Trophoblast cell (in vitro differentiated cells and primary cell): ENCODE measurements at regions not wholly inside any gene's neighbourhood (a gene's known extent, or its start where the extent isn't known, plus 50 kb on each side); places are given as distances from the start of the nearest gene placed in this dataset.
A peak's percentile ranks its signal among the peaks of the same experiment; 100 is the strongest.

Experiments used
- DNase-seq, 2 donors: peaks; one replicate each; pipeline ENCODE4 v3.0.0-alpha.2; 2016
- H2AFZ ChIP-seq: 2 replicates; pipeline ENCODE4 v1.6.1; 2013; ENCODE audit warnings: low read length, moderate library complexity, mild to moderate bottlenecking; ENCODE audit not compliant: insufficient read depth, poor library complexity
- H2AK5ac ChIP-seq: 2 replicates; pipeline ENCODE4 v1.6.1; 2013; ENCODE audit warnings: mild to moderate bottlenecking, low read length
- H2BK120ac ChIP-seq: 2 replicates; pipeline ENCODE4 v1.6.1; 2013; ENCODE audit warnings: low read length, mild to moderate bottlenecking, moderate library complexity; ENCODE audit not compliant: insufficient read depth, poor library complexity
- H2BK12ac ChIP-seq: 2 replicates; pipeline ENCODE4 v1.6.1; 2013; ENCODE audit warnings: mild to moderate bottlenecking, low read length, moderate library complexity
- H2BK5ac ChIP-seq: 2 replicates; pipeline ENCODE4 v1.6.1; 2013; ENCODE audit warnings: low read length, low read depth, moderate library complexity, mild to moderate bottlenecking; ENCODE audit not compliant: poor library complexity
- H3K14ac ChIP-seq: 2 replicates; pipeline ENCODE4 v1.6.1; 2013; ENCODE audit warnings: mild to moderate bottlenecking, low read length
- H3K18ac ChIP-seq: 2 replicates; pipeline ENCODE4 v1.6.1; 2013; ENCODE audit warnings: mild to moderate bottlenecking, low read length
- H3K23ac ChIP-seq: 2 replicates; pipeline ENCODE4 v1.6.1; 2013; ENCODE audit warnings: low read length
- H3K27ac ChIP-seq: 2 replicates; pipeline ENCODE4 v1.5.1; 2013; ENCODE audit warnings: low read depth, mild to moderate bottlenecking, inconsistent platforms, low read length, moderate library complexity
- H3K27me3 ChIP-seq: 2 replicates; pipeline ENCODE4 v1.6.1; 2013; ENCODE audit warnings: inconsistent platforms, mild to moderate bottlenecking, low read length, moderate library complexity; ENCODE audit not compliant: insufficient read depth
- H3K36me3 ChIP-seq, 2 experiments: 1 replicate in 1 of 2; 2 replicates in 1 of 2; pipeline ENCODE4 v1.6.1; 2013; ENCODE audit warnings: low read length in 2 of 2, mild to moderate bottlenecking in 2 of 2, moderate library complexity in 1 of 2; ENCODE audit not compliant: insufficient read depth in 2 of 2, control insufficient read depth in 1 of 2
- H3K4ac ChIP-seq: 2 replicates; pipeline ENCODE4 v1.6.1; 2013; ENCODE audit warnings: low read depth, mild to moderate bottlenecking, low read length, moderate library complexity
- H3K4me1 ChIP-seq, 2 experiments: 1 replicate in 1 of 2; 2 replicates in 1 of 2; pipeline ENCODE4 v1.6.1; 2013; ENCODE audit warnings: low read length in 2 of 2, mild to moderate bottlenecking in 2 of 2, moderate library complexity in 1 of 2; ENCODE audit not compliant: insufficient read depth in 2 of 2, control insufficient read depth in 1 of 2
- H3K4me2 ChIP-seq: 2 replicates; pipeline ENCODE4 v1.6.1; 2013; ENCODE audit warnings: inconsistent platforms, mild to moderate bottlenecking, low read length, moderate library complexity
- H3K4me3 ChIP-seq: 2 replicates; pipeline ENCODE4 v1.5.1; 2013; ENCODE audit warnings: mild to moderate bottlenecking, low read depth, low read length, inconsistent platforms
- H3K79me1 ChIP-seq: one replicate; pipeline ENCODE4 v1.6.1; 2013; ENCODE audit warnings: low read length
- H3K79me2 ChIP-seq: 2 replicates; pipeline ENCODE4 v1.6.1; 2013; ENCODE audit warnings: low read length, mild to moderate bottlenecking; ENCODE audit not compliant: control insufficient read depth, insufficient read depth, poor library complexity
- H3K9ac ChIP-seq: 2 replicates; pipeline ENCODE4 v1.6.1; 2013; ENCODE audit warnings: mild to moderate bottlenecking, low read length
- H3K9me3 ChIP-seq: 2 replicates; pipeline ENCODE4 v1.6.1; 2013; ENCODE audit warnings: low read depth, mild to moderate bottlenecking, control low read depth, inconsistent platforms, low read length; ENCODE audit not compliant: insufficient read depth
- H4K12ac ChIP-seq: 2 replicates; pipeline ENCODE4 v1.6.1; 2013; ENCODE audit warnings: low read depth, mild to moderate bottlenecking, low read length, moderate library complexity
- H4K8ac ChIP-seq: 2 replicates; pipeline ENCODE4 v1.6.1; 2013; ENCODE audit warnings: low read depth, mild to moderate bottlenecking, low read length, moderate library complexity
- H4K91ac ChIP-seq: one replicate; pipeline ENCODE4 v1.6.1; 2013; ENCODE audit warnings: low read depth, mild to moderate bottlenecking, low read length, moderate library complexity
- WGBS: extraction: QIAGEN DNeasy Blood & Tissue Kit; methylation state at CpG from one replicate; pipeline ENCODE4 v1.1.7; 2013; ENCODE audit warnings: missing lambda C conversion rate; ENCODE audit not compliant: insufficient read length, insufficient coverage; ENCODE audit errors: extremely low coverage; 5-methylcytosine and 5-hydroxymethylcytosine counted together

DNA sequence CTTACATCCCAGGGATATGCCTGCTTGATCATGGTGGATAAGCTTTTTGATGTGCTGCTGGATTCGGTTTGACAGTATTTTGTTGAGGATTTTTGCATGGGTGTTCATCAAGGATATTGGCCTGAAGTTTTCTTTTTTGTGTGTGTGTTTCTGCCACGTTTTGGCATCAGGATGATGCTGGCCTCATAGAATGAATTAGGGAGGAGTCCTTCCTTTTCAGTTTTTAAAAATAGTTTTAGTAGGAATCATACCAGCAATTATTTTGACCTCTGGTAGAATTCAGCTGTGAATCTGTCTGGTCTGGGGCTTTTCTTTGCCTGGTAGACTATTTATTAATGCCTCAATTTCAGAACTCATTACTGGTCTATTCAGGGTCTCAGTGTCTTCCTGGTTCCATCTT lies 362.4 kb downstream of the JRKL start:
- H3K14ac ChIP-seq: no peak overlapping the region
- H4K8ac ChIP-seq: no peak overlapping the region
- no peak for DNase-seq
- no peak overlapping the region for H3K9ac ChIP-seq
- no peaks in the 10 kb centered on the region for H3K79me2 ChIP-seq
- H3K4me2 ChIP-seq: no peak overlapping the region
- H3K4me3 ChIP-seq: no peak overlapping the region
- no peaks in the 10 kb centered on the region for H3K27me3 ChIP-seq
- WGBS: no CpG with 5 or more reads among the region's 2 CpGs
- H3K79me1 ChIP-seq: no peaks in the 10 kb centered on the region
- no peak overlapping the region for H3K4ac ChIP-seq
- no peak overlapping the region for H3K23ac ChIP-seq
- H3K36me3 ChIP-seq: no peaks in the 10 kb centered on the region
- peaks cover 0 to 7% of the 10 kb centered on the region in 2 experiments for H3K4me1 ChIP-seq
- no peak overlapping the region for H2AK5ac ChIP-seq
- H2BK5ac ChIP-seq: no peak overlapping the region
- H2BK12ac ChIP-seq: no peak overlapping the region
- H3K27ac ChIP-seq: no peak overlapping the region
- no peak overlapping the region for H4K12ac ChIP-seq
- no peak overlapping the region for H2AFZ ChIP-seq
- no peak overlapping the region for H4K91ac ChIP-seq
- H2BK120ac ChIP-seq: no peak overlapping the region
- no peak overlapping the region for H3K18ac ChIP-seq
- no peaks in the 10 kb centered on the region for H3K9me3 ChIP-seq

DNA sequence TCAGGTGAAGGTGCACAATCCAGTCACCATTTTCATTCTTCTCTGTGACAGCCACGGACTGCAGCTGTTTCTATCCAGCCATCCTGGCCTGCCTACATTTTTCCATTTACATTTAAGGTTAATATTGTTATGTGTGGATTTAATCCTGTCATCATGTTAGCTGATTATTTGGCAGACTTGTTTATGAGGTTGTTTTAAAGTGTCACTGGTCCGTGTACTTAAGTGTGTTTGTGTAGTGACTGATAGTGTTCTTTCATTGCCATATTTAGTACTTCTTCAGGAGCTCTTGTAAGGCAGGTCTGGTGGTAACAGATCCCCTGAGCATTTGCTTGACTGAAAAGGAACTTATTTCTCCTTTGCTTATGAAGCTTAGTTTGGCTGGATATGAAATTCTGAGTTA lies 364.2 kb downstream of the JRKL start:
- H3K36me3 ChIP-seq: no peaks in the 10 kb centered on the region
- peak overlapping the region; percentile 30 for H2BK12ac ChIP-seq
- H3K9ac ChIP-seq: no peak overlapping the region
- H3K79me2 ChIP-seq: no peaks in the 10 kb centered on the region
- no peak overlapping the region for H3K4me2 ChIP-seq
- DNase-seq: no peak
- H4K8ac ChIP-seq: no peak overlapping the region
- H3K14ac ChIP-seq: no peak overlapping the region
- no peak overlapping the region for H4K91ac ChIP-seq
- peaks cover 0 to 7% of the 10 kb centered on the region in 2 experiments for H3K4me1 ChIP-seq
- H3K27me3 ChIP-seq: no peaks in the 10 kb centered on the region
- no peak overlapping the region for H3K27ac ChIP-seq
- H3K79me1 ChIP-seq: no peaks in the 10 kb centered on the region
- no CpG with 5 or more reads among the region's 2 CpGs for WGBS
- H3K18ac ChIP-seq: no peak overlapping the region
- no peak overlapping the region for H4K12ac ChIP-seq
- H2BK120ac ChIP-seq: no peak overlapping the region
- no peak overlapping the region for H3K23ac ChIP-seq
- no peak overlapping the region for H2AFZ ChIP-seq
- no peak overlapping the region for H2BK5ac ChIP-seq
- no peak overlapping the region for H3K4ac ChIP-seq
- H3K4me3 ChIP-seq: no peak overlapping the region
- no peaks in the 10 kb centered on the region for H3K9me3 ChIP-seq
- no peak overlapping the region for H2AK5ac ChIP-seq

DNA sequence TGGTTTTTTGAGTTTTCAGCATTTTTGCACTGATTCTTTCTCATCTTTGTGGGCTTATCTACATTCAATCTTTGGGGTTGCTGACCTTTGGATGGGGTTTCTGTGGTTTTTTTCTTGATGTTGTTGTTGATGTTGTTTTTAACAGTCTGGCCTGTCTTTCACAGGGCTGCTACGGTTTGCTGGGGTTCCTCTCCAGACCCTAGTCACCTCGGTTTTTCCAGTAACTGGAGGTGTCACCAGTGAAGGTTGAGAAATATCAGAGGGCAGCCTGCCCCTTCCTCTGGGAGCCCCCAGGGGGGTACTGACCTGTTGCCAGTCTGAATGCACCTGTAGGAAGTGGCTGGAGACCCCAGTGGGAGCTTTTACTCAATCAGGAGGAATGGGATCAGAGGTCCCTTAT lies 365.4 kb downstream of the JRKL start:
- Histone ChIP-seq H3K27me3 (no peaks in the 10 kb centered on the region), H3K4me2 (no peak overlapping the region), H4K12ac (no peak overlapping the region), H2AK5ac (no peak overlapping the region), H3K79me2 (no peaks in the 10 kb centered on the region), H3K4me1 (peaks cover 0 to 7% of the 10 kb centered on the region in 2 experiments), H3K4me3 (no peak overlapping the region), H2BK120ac (no peak overlapping the region), H3K23ac (no peak overlapping the region), H2BK12ac (no peak overlapping the region), H3K4ac (no peak overlapping the region), H3K79me1 (no peaks in the 10 kb centered on the region), H3K9ac (no peak overlapping the region), H4K8ac (no peak overlapping the region), H3K14ac (no peak overlapping the region), H3K36me3 (no peaks in the 10 kb centered on the region), H3K9me3 (no peaks in the 10 kb centered on the region), H2AFZ (no peak overlapping the region), H2BK5ac (no peak overlapping the region), H3K27ac (no peak overlapping the region), H3K18ac (no peak overlapping the region), H4K91ac (no peak overlapping the region)
- WGBS: no CpG with 5 or more reads among the region's 2 CpGs
- DNase-seq: no peak

DNA sequence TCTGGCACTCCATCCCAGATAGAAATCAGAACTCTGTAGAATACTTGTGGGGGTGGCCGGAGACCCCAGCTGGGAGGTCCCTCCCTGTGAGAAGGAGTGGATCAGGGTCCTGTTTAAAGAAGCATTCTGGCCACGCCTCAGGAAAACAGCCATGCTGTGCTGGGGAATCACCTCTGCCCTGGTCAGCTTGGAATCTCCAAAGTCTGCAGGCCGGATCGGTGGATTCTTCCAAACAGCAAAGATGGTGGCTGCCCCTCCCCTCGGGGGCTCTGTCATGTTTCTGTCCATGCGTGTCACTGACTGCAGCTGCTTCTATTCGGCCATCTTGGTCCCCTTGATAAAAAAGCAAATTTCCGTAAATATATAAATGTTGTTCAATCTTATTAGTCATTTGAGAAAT lies 365.9 kb downstream of the JRKL start:
- Histone ChIP-seq H2BK5ac (no peak overlapping the region), H3K4me3 (no peak overlapping the region), H3K36me3 (no peaks in the 10 kb centered on the region), H3K9me3 (no peaks in the 10 kb centered on the region), H3K9ac (no peak overlapping the region), H3K79me1 (no peaks in the 10 kb centered on the region), H3K23ac (no peak overlapping the region), H3K4me1 (peaks cover 0 to 7% of the 10 kb centered on the region in 2 experiments), H3K18ac (no peak overlapping the region), H2BK120ac (no peak overlapping the region), H2AK5ac (no peak overlapping the region), H3K27ac (no peak overlapping the region), H3K79me2 (no peaks in the 10 kb centered on the region), H3K4ac (no peak overlapping the region), H3K14ac (no peak overlapping the region), H2BK12ac (no peak overlapping the region), H3K27me3 (no peaks in the 10 kb centered on the region), H4K12ac (no peak overlapping the region), H3K4me2 (no peak overlapping the region), H4K8ac (no peak overlapping the region), H4K91ac (no peak overlapping the region), H2AFZ (no peak overlapping the region)
- DNase-seq: no peak
- no CpG with 5 or more reads among the region's 8 CpGs for WGBS
